HFFc6 (cell line): ENCODE measurements at regions not wholly inside any gene's neighbourhood (a gene's known extent, or its start where the extent isn't known, plus 50 kb on each side); places are given as distances from the start of the nearest gene placed in this dataset.
A peak's percentile ranks its signal among the peaks of the same experiment; 100 is the strongest.

ENCODE experiments used
- DNase-seq: peaks from one replicate; pipeline ENCODE4 v3.0.0-alpha.2; 2018
- H3K27ac Mint-ChIP-seq: 2 replicates; pipeline ENCODE4 v1.8.0; 2020; ENCODE audit warnings: mild to moderate bottlenecking, mixed read lengths
- H3K27me3 Mint-ChIP-seq: 2 replicates; pipeline ENCODE4 v1.8.0; 2021; ENCODE audit warnings: mild to moderate bottlenecking, moderate library complexity, mixed read lengths; ENCODE audit not compliant: insufficient read depth
- H3K36me3 Mint-ChIP-seq: 2 replicates; pipeline ENCODE4 v1.8.0; 2021; ENCODE audit warnings: low read depth, mixed read lengths
- H3K4me1 Mint-ChIP-seq: 2 replicates; pipeline ENCODE4 v1.8.0; 2020; ENCODE audit warnings: low read depth, mixed read lengths
- H3K4me3 Mint-ChIP-seq: 2 replicates; pipeline ENCODE4 v1.8.0; 2020; ENCODE audit warnings: mild to moderate bottlenecking, moderate library complexity, mixed read lengths
- H3K9me3 Mint-ChIP-seq: 2 replicates; pipeline ENCODE4 v1.8.0; 2020; ENCODE audit warnings: mild to moderate bottlenecking, mixed read lengths
- CTCF ChIP-seq: fragments of 200-600 bp; sonication (generic); IDR thresholded peaks from 2 replicates; pipeline ENCODE4 v1.5.0; 2021; ENCODE audit warnings: antibody characterized with exemption, mild to moderate bottlenecking

- H3K27ac Mint-ChIP-seq: no peak overlapping the region
- H3K4me1 Mint-ChIP-seq: peaks cover 33% of the 10 kb centered on the region
- no peak for DNase-seq
- no peaks in the 10 kb centered on the region for H3K9me3 Mint-ChIP-seq
- H3K36me3 Mint-ChIP-seq: no peaks in the 10 kb centered on the region
- H3K27me3 Mint-ChIP-seq: no peaks in the 10 kb centered on the region; the same call in 1 of the 2 replicates
- H3K4me3 Mint-ChIP-seq: no peak overlapping the region
- TF ChIP-seq CTCF: no peak
Observed at GRCh38 chr20:60204601-60205000, 246.4 kb downstream of the CDH26 start.

GRCh38 chr20:60206259-60206658 is 248.0 kb downstream of the CDH26 start:
- peak; percentile 55 for DNase-seq
- TF ChIP-seq CTCF: peak; percentile 79
- Mint-ChIP-seq H3K27me3 (no peaks in the 10 kb centered on the region), H3K4me1 (peaks cover 47% of the 10 kb centered on the region), H3K4me3 (no peak overlapping the region), H3K36me3 (no peaks in the 10 kb centered on the region), H3K9me3 (no peaks in the 10 kb centered on the region), H3K27ac (no peak overlapping the region)

GRCh38 chr20:60209048-60209447 is 250.8 kb downstream of the CDH26 start:
- no peak for TF ChIP-seq CTCF
- H3K4me1 Mint-ChIP-seq: peaks cover 38% of the 10 kb centered on the region
- no peak overlapping the region for H3K4me3 Mint-ChIP-seq
- H3K36me3 Mint-ChIP-seq: no peaks in the 10 kb centered on the region
- peaks cover 5% of the 10 kb centered on the region for H3K27me3 Mint-ChIP-seq
- H3K27ac Mint-ChIP-seq: no peak overlapping the region
- H3K9me3 Mint-ChIP-seq: no peaks in the 10 kb centered on the region
- no peak for DNase-seq

- H3K4me1 Mint-ChIP-seq: peaks cover 50% of the 10 kb centered on the region
- DNase-seq: peak; percentile 43
- no peak overlapping the region for H3K27ac Mint-ChIP-seq
- peaks cover 5% of the 10 kb centered on the region for H3K27me3 Mint-ChIP-seq
- no peaks in the 10 kb centered on the region for H3K36me3 Mint-ChIP-seq
- H3K9me3 Mint-ChIP-seq: no peaks in the 10 kb centered on the region
- H3K4me3 Mint-ChIP-seq: no peak overlapping the region
- peak; percentile 98 for TF ChIP-seq CTCF
Observed at GRCh38 chr20:60210779-60211617, 252.8 kb downstream of the CDH26 start.

GRCh38 chr20:60211618-60212463 is 253.6 kb downstream of the CDH26 start:
- Mint-ChIP-seq H3K27ac (no peak overlapping the region), H3K36me3 (no peaks in the 10 kb centered on the region), H3K4me1 (peaks cover 50% of the 10 kb centered on the region), H3K9me3 (no peaks in the 10 kb centered on the region), H3K27me3 (peaks cover 5% of the 10 kb centered on the region), H3K4me3 (no peak overlapping the region)
- TF ChIP-seq CTCF: no peak
- DNase-seq: no peak
